ENCODE measurements at regions not wholly inside any gene's neighbourhood (a gene's known extent, or its start where the extent isn't known, plus 50 kb on each side); places are given as distances from the start of the nearest gene placed in this dataset.

DNA sequence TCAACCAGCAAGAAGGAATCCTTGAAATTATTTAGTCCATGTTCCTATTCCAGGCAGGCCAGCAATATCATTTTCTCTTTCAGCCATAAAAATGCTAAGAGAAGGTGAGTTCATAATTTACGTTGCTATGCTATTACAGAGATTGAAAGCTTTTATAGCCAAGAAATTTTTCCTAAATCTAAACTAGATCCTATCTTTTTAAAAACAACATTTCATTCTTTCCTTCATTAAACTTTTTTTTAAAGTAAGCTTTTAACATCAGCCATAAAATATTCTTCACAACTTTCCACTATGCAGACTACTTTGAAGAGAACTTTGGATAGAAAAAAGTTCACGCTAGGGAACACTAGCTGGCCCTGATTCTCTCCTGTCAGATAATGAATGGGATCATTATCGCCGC, 159.8 kb downstream of the RPS12 start (continued):
- TF ChIP-seq, protein P1, sequence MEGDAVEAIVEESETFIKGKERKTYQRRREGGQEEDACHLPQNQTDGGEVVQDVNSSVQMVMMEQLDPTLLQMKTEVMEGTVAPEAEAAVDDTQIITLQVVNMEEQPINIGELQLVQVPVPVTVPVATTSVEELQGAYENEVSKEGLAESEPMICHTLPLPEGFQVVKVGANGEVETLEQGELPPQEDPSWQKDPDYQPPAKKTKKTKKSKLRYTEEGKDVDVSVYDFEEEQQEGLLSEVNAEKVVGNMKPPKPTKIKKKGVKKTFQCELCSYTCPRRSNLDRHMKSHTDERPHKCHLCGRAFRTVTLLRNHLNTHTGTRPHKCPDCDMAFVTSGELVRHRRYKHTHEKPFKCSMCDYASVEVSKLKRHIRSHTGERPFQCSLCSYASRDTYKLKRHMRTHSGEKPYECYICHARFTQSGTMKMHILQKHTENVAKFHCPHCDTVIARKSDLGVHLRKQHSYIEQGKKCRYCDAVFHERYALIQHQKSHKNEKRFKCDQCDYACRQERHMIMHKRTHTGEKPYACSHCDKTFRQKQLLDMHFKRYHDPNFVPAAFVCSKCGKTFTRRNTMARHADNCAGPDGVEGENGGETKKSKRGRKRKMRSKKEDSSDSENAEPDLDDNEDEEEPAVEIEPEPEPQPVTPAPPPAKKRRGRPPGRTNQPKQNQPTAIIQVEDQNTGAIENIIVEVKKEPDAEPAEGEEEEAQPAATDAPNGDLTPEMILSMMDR (IDR thresholded peaks at IDR 0.05; ENCODE audit: control extremely low read depth in 1 of 3, insufficient read depth in 1 of 3, low read depth in 1 of 3, low read length in 3 of 3) = no peak
- TF ChIP-seq GABPA (IDR thresholded peaks at IDR 0.05; ENCODE audit: borderline replicate concordance, insufficient read depth, low read length) = no peak

Measured in H1 (cell line).